DMS79 treated with DMSO at 0.1 percent for 48 hours (cell line): ENCODE measurements at regions not wholly inside any gene's neighbourhood (a gene's known extent, or its start where the extent isn't known, plus 50 kb on each side); places are given as distances from the start of the nearest gene placed in this dataset.

Experiments used
- DNase-seq: peaks from one replicate; lab custom pipeline; 2025; lab: John Stamatoyannopoulos, UW

DNA sequence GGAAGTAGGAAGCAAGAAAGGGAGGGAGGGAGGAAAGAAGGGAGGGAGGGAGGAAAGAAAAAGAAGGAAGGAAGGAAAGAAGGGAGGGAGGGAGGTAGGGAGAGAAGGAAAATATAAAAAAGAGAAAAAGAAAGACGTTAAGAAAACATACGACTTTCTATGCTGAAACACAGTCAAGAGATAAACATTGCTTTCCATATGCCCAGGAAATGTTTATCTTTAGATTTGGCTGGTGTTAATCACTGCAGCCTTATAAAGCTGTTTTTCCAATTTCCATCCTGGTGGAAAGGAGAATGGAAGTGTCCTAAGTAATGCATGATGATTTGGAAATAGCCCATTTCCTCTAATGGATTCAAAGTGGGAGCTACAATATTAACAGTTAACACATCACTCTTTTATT lies 524.3 kb downstream of the MTRR start:
- DNase-seq: no peak

DNA sequence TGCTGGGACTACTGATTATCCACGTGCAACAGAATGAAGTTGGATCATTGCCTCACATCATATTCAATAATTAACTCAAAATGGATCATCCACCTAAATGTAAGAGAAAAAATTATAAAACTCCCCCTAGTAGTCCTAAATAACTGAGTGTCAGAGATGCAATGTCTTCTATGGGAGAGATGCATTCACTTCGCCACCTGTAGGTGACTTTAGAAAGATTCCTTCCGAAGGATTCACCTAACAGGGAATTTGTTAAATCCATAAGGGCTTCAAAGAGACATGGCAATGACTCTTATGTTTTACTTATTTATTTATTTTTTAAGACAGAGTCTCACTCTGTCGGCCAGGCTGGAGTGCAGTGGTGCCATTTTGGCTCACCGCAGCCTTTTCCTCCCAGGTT lies 526.0 kb downstream of the MTRR start:
- no peak for DNase-seq

DNA sequence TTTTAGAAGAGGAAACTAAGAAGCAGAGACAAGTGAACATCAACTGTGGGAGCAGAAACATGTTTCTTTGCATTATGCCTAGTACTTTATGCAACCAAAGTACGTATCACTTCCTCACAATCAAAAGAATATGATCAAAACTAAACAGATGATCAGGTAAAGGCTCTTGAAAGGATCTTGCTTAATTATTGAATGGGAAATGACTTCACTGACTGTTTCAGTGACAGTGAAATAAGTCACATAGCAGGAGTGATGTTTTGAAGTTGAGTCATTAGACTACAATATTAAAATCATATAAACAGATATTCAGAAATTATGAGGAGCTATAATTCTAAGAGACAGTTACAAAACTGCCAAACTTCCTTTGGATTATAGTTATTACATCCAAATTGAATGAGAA lies 527.3 kb downstream of the MTRR start:
- no peak for DNase-seq

DNA sequence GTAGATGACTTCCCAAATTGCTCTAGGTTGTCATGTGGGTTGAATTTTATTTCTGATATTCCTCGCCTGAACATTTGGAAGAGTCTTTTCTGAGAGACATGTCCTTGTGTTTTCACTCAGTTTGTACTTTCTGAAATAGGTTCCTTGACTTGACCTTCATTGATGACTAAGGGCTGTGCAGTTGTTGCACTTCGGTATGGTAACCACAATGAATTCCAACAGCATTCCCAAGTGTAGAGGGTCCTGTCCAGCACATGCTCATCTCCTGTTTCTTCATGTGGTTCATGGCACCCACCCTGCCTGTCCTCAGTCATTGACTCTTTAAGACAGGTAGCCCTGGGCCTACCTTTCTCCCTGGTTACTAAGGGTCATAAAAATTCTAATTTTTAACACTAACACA lies 527.8 kb downstream of the MTRR start:
- DNase-seq: no peak

DNA sequence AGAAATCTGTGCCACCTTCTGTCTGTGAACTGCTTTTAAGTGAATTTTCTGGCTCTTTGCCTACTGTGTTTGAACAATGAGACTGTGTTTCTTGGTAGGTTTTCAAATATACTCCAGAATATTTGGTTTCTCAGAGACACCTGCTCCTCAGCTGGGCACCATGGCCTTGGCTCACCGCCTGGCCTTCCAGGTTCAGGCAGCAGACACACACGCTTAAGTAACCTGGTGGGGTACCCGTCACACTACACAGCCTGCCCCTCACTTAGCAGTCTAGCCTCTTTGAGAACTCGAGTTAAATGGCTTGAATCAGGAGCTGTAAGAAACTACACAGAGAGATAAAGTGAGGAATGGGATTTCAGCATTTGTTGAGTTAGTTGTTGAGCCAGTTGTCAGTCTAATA lies 530.5 kb downstream of the MTRR start:
- DNase-seq: peak; percentile 94

DNA sequence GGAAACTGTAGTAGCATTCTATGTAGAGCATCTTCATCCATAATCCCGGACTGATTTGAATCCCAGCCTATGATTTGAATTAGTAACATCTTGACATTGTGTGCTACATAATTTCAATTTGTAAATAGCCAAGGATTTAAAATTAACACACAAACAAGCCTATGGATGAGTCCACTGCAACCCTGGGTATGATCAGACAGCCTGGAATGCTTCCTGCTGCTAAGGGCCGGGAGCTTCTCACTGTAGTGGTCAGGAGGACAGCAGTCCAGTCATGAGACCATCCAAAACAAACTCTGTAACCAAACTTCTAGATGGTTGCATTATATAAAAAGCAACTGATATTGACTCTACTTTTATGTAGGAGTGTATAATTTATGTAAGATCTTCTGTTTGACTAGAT lies 539.3 kb downstream of the MTRR start:
- DNase-seq: no peak

DNA sequence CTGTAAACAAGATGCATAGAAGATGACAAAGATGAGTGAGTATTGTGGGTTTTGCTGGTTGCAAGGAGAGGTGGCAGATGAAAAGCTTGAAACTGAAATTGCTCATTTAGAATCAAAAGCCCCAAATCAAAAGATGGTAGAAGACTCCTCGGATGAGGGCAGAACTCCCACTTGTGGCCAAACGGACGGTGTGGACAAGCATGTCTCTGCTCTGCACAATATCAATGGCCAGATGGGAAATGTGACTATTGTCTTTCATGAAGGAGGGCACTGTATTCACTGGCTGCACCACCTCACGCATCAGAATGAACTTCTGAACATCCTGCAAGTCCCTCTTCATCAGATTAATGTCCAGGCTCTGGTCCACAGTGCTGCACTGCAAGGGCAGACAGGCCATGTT lies 541.7 kb downstream of the MTRR start:
- DNase-seq: no peak

DNA sequence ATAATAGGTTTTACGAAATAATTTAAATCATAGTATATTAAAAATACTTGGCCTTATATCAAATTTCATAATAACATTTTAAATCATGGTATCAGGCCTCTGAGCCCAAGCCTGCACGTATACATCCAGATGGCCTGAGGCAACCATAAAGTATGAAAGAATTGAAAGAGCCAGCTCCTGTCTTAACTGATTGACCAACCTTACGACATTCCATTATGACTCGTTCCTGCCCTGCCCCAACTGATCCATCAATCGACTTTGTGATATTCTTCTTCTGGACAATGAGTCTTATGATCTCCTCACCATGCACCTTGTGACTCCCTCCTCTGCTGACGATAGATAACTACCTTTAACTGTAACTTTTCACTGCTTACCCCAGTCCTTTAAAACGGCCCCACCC lies 545.0 kb downstream of the MTRR start:
- no peak for DNase-seq

DNA sequence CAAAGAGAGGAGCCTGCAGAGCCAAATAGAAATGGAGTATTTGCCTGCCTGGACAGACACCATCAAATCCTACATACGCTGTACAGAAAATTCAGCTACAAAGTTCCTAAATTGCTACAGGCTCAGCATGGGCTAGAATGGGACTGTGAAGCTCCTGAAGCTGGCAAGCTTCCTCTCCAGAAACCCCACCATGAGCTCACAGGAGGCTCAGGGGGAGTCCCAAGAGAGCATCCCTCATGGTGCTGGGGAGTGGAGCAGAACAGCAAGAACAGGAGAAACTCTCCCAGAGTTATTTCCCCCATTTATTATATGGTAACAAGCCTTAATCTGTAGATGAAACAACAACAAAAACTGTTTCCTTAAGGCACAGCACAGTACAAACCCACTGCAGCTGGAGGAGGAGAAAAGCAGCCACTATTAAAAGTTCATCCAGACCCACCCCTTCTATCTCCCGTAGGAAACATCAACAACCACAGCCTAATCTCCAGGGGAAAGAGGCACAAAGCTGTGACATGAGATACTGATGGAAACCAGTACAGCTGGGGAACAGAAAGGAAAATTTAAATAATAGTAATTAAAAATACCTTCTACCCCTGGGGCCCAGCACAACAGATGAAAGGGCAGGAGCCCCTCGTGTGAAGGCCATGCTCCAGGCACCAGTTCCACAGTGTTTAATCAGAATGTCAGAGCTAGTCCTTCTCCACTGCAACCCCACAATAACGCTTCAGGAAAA lies 548.5 kb downstream of the MTRR start:
- DNase-seq: no peak

DNA sequence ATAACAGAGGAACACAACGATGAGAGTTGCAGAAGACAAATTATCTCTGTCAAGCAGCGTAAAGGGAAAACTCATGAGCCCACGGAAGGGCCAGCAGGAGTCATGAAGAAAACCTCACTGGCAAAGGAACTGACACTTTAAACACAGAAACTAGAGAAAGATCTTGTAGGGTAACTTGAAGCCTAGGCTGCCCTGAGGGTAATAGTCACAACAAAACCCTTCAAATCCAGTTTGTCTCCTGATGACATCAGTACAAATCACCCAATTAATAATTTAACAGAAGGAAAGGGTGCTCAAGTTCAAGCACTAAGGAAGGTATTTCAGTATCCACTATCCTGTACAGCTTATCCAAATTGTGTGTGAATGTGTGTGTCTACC lies 549.1 kb downstream of the MTRR start:
- peak; percentile 21 for DNase-seq

DNA sequence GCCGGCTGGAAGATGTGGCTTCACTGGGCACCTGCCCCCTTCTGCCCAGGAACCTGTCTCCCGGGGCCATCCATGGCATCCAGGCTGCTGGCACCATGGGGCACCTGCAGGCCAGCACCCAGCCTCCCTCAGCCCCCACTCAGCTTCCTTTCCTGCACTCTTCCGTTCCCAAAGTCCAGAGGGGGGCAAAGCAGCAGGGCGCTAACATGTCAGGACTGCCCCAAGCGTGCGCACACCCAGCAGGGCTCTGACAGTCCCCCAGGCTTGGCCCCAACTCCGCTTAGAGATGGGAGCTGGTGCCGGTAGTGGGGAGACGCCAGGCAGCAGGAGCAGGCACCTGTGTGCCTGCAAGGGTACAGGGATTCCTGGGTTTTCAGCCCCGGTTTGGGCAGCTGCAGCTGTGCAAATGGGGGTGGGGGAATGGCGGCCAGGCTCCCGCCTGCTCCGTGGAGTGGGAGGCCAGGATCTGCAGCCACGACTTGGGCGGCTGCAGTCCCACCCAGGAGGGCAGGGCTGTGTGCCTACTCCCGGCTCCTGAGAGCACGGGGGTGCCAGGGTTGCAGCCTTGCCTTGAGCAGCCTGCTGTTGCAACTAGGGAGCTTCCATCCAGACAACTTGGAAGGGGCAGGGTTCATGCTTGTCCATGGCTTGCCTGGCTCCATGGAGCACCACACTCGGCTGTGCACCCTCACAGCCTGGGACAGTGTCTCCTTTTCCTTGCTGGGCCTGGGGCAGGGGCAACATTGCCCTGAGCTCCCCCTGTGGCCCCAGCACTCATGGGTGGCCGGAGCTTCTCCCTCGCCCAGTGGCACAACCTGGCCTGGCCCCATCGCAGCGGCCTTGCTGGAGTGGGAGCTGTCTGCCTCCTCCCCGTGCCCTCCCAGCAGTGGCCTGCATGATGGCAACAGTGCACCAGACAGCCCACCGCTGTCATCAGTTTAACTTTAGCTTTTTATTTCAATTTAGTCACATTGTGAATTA lies 561.1 kb downstream of the MTRR start:
- DNase-seq: no peak

DNA sequence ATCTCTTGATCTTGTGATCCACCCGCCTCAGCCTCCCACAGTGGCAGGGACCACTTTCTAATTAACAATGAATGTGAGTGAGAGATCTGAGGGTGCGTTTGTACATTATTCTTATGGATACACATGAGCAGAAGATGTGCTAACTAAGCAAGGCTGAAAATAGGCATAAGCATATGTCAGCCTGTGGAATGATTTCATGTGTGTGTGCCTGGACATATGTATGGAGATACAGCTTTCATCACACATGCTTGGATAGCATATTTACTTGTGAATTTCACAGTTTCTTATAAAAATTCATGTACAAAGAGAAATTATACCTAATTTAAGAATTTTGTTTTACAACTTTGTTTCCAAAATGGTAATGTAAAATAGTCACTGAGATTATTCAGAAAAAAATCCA lies 565.6 kb downstream of the MTRR start:
- DNase-seq: no peak

DNA sequence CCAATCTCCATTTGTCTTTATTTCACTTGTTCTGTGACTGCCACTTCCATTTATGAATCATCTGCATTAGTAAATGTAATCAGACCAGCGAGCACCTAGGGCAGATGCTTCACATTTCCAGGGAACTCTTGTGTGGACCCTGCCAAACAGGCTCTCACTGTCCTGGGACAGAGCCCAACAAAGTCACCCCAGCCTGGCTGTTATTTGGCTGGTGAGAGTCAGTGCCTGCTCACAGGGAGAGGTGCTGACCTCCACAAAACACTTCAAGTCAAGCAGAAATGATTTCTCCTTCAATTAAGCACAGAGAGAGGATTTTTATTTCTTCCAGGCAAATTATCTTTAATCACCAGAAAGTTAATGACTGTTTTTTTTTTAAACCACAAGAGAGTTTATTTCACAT lies 568.0 kb downstream of the MTRR start:
- peak; percentile 58 for DNase-seq

DNA sequence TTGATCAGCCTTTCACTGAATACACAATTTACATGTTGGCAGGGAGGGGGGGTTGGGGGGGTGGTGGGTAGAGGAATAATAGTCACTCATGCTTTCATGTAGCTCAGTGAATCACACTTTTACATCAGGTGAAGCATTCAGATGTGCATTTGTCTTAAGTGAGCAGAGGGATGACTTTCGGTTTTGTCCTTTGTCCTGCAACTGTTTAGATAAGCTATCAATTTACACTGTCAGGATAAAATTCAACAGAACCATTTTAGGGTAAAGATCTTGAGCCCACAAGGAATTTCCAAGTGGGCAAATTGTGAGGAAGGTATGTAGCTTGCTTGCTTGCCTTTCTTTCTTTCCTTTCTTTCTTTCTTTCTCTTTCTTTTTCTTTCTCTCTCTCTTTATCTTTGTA lies 576.2 kb downstream of the MTRR start:
- DNase-seq: no peak

DNA sequence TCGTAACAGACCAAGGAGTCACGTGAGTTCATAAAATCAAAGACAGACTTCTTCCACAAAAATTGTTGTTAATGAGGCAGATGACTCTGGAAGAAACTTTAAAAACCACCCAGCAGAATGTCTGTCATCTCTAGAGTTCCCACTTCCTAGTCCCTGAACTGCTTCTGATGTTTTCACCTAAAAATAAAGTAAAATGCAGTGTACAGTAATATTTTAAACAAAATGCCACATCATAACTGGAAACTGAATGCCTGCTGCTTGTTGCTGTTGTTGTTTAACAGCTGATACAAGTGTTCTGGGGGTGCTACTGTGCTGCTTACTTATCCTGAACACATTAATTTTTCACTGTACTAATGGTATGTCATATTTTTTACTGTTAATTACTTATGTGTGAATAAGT lies 577.2 kb downstream of the MTRR start:
- no peak for DNase-seq

DNA sequence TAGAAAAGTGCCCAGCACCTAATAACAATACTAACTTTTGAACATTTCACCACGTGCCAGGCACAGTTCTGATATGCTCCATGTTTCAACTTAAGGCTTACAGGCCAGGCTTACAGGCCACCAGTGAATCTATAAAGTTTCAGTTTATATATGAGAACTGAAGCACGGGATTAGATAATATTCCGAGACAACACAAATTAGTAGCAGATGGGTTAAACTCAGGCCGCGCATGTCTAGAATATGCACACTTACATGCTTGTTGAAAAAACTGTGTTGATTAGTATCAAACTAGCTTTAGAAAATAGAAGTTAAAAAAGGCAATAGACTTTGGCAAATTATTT lies 587.9 kb downstream of the MTRR start:
- DNase-seq: no peak

DNA sequence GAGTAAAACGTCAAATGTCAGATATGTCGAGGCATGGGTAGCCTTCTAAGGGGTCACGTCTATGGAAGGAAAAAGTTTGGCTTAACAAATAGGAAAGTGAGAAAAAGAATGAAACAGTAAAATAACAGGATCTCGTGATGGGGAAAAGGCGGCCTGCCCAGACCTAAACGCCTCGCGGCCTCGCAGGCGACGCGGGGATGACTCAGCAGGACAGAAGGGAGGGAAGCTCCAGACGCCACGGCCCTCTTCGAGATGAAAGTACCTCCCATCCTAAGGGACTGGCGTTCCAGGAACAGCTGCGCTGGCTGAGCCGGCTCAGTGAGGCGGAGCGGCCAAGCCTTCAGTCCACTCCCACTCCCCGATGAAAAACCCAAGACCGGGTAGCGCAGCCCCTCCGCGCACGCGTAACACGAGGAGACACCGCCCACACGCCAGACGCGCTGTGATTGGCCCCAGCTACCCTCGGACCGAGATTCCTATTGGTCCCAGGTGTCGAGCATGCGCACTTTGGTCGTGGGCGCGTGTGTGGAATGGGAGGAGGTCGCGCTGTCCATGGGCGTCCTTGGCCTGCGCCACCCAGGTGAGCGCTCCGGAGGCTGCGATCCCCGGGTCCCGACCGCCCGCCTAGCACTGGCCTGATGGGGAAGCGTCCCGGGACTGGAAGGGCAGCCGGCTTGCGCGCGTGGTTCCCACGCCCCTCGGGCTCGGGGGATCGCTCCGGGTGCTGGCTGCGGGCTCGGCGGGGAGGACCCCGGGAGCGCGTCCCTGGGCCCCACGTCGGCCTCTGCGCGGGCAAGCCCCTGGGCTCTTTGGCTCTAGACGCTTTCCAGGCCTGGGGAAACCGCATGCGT lies 588.5 kb downstream of the MTRR start:
- DNase-seq: peak; percentile 79

DNA sequence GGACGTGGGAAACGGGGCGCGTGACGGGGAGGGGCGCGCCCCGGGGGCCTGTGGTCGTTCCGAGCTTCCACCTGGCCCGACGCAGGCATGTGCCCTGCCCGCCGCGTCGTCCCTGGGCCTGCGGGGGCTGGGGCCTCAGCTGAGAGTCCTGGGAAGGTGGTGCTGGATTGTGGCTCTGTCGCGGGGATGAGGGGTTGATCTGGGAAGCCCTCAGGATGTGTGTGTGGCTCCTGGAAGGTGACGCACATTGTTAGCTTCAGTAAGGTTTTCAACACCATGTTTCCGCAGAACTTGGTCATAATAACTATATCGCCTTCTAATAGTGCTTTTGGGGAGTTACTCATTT lies 589.1 kb downstream of the MTRR start:
- no peak for DNase-seq

DNA sequence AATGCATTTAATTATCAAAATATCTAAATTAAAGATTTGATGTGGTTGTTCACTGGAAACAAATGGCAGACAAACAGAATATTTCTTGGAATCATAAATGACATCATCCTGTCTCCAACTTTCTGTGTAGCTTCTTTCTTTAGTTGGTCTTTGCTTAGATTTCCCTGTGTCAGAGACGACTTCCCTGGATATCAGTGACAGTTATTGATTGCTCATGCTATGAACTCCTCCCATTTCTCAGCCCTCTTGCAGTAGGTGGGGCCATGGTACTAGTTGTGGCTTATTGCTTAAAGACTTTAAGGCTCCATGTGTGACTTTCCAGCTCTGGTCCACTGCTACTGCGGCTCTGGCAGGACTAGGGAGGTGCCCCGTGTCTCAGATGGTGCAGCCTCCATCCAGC lies 592.6 kb downstream of the MTRR start:
- DNase-seq: no peak

DNA sequence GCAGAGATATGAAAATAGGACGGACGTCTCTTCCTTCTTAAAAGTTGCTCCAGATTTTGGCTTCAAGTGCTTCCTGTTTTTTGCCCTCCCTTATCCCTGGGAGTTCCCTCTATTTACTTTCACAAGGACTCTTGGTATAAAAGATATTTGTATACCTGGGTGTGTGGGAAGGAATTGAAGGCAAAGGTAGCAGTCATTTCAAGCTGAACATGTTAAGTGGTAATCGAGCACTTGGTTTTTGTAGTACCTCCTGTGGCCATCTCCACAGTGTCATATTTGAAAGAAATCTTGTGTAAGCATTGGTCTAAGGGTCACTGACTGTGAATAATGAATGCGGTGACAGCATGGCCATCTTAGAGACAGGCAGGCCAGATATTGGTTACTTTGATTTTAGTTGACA lies 593.6 kb downstream of the MTRR start:
- peak; percentile 74 for DNase-seq

DNA sequence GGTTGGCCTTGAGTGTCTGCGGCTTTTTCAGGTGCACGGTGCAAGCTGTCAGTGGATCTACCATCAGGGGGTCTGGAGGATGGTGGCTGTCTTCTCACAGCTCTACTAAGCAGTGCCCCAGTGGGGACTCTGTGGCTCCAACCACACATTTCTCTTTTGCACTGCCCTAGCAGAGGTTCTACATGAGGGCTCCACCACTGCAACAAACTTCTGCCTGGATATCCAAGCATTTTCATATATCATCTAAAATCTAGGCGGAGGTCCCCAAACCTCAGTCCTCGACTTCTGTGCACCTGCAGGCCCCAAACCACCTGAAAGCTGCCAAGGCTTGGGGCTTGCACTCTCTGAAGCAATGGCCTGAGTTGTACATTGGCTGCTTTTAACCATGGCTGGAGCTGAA lies 601.5 kb downstream of the MTRR start:
- no peak for DNase-seq

DNA sequence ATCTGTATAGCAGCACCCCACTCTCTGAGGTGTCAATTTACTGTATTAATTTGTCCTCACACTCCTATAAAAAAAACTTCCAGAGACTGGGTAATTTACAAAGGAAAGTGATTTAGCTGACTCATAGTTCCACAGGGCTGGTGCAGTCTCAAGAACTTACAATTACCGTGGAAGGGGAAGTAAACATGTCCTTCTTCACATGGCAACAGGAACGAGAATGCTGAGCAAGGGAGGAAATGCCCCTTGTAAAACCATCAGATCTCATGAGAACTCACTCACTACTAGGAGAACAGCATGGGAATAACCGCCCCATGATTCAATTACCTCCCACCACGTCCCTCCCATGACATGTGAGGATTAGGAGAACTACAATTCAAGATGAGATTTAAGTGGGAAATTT lies 602.6 kb downstream of the MTRR start:
- DNase-seq: no peak

DNA sequence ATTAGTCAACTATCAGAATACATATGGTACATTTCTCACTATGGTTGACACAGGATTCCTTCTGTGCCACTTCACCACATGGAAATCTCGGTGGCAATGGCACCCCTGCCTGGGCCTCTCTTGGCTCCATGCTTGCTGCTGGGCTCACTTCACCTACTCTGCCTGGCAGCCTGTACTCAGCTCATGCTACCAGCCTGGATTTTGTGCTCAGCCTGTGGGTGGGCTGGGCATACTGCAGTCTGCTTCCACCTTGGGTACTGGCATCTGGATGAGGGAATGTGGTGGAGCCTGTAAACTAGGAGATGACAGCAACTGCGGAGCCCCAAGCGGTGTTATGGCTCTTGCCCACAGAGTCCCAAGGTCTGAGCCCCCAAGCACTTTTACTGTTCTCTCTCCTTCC lies 604.1 kb downstream of the MTRR start:
- DNase-seq: no peak
